Pancreas (tissue), 10 donors: ENCODE measurements at regions not wholly inside any gene's neighbourhood (a gene's known extent, or its start where the extent isn't known, plus 50 kb on each side); places are given as distances from the start of the nearest gene placed in this dataset.

Source experiments
- ATAC-seq, 4 donors: fragments of 200-7000 bp; cut with Tn5 transposase; one replicate each; pipeline versions ENCODE4 v1.8.0 to v1.9.1; 2020; ENCODE audit warnings: mild to moderate bottlenecking in 4 of 4, moderate library complexity in 4 of 4
- DNase-seq, 6 donors: peaks; one replicate each; pipeline ENCODE4 v3.0.0-alpha.2; 2020
- FAIRE-seq: peaks from 2 replicates; lab custom pipeline; 2012; peaks lifted over from hg19 to GRCh38; lab: Jason Lieb, UNC
- H3K27ac ChIP-seq, 4 donors: fragments of 200-600 bp; sonication (generic); 1 replicate in 3 of 4; 2 replicates in 1 of 4; pipeline versions ENCODE4 v1.5.0 to v1.8.0; 2020
- H3K27me3 ChIP-seq, 4 donors: fragments of 200-600 bp; one replicate each; pipeline ENCODE4 v1.8.0; 2021
- H3K36me3 ChIP-seq, 3 donors: fragments of 200-600 bp; sonication (generic) in 1 of 3; one replicate each; pipeline versions ENCODE4 v1.5.0 to v1.8.0; 2020 to 2021
- H3K4me1 ChIP-seq, 3 donors: fragments of 200-600 bp; one replicate each; pipeline ENCODE4 v1.8.0; 2021
- H3K4me3 ChIP-seq, 4 donors: fragments of 200-600 bp; sonication (generic) in 2 of 4; one replicate each; pipeline versions ENCODE4 v1.5.0 to v1.8.0; 2020 to 2021
- H3K9me3 ChIP-seq, 4 donors: fragments of 200-600 bp; one replicate each; pipeline ENCODE4 v1.8.0; 2021
- WGBS, 2 donors: extraction: QIAGEN DNeasy Blood & Tissue Kit; methylation state at CpG; one replicate each; pipeline ENCODE4 v1.1.7; 2013; 5-methylcytosine and 5-hydroxymethylcytosine counted together
- intact Hi-C, 3 donors: fragments of 100-400 bp; cut with DNase I; formaldehyde crosslinking; loops; one replicate each; pipeline versions ENCODE4 v1.11.1 to v1.14.2; 2022
- TF ChIP-seq, protein P1 (sequence below), 4 donors: fragments of 200-600 bp; sonication (generic) in 3 of 4; IDR thresholded peaks; one replicate each; pipeline versions ENCODE4 v1.5.0 to v1.8.0; 2021; ENCODE audit warnings: antibody characterized with exemption in 4 of 4
- donor health status: healthy with polysubstance abuse.
- donor health status: DM: no; HTN: no; CAD: no; lungs with moderate emphysema.
- donor health status: DM: no; HTN: no; CAD: no.
- donor health status: control.
- donor health status: control.
- donor health status: Bipolar disorder and iron deficiency.
- donor health status: DM: yes; HTN: yes; CAD: no.
- donor health status: DM: no; HTN: no; CAD: no.
- donor health status: DM: no; HTN: no; CAD: no.
- donor health status: DM: yes; HTN: yes; CAD: no.

DNA sequence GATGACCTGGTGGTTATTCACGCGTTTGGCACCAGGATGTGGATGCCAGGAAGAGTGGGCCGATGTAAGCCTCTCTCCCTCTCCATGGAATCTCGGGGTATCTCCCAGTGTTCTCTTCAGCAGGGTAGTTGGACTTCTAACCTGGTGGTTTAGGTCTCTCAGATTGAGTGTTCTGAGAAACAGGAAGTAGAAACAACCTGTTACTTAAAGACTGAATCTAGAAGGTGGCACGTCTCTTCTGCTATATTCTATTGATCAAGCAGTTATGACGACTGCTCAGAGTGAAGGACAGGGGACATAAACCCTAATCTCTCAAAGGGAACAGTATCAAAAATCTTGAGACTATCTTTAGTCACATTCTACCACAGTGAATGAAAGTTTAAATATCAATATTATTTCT, 918.7 kb upstream of the PIK3C3 start:
- WGBS, 2 donors = 59 to 74% methylated on average over 6 of the region's 6 CpGs
- no peak overlapping the region for H3K27ac ChIP-seq
- intact Hi-C loops = no loop called here
- DNase-seq (no peak), ATAC-seq (no peak), FAIRE-seq (no peak)
- no peak overlapping the region for H3K4me3 ChIP-seq
- TF ChIP-seq, protein P1, sequence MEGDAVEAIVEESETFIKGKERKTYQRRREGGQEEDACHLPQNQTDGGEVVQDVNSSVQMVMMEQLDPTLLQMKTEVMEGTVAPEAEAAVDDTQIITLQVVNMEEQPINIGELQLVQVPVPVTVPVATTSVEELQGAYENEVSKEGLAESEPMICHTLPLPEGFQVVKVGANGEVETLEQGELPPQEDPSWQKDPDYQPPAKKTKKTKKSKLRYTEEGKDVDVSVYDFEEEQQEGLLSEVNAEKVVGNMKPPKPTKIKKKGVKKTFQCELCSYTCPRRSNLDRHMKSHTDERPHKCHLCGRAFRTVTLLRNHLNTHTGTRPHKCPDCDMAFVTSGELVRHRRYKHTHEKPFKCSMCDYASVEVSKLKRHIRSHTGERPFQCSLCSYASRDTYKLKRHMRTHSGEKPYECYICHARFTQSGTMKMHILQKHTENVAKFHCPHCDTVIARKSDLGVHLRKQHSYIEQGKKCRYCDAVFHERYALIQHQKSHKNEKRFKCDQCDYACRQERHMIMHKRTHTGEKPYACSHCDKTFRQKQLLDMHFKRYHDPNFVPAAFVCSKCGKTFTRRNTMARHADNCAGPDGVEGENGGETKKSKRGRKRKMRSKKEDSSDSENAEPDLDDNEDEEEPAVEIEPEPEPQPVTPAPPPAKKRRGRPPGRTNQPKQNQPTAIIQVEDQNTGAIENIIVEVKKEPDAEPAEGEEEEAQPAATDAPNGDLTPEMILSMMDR (IDR thresholded peaks at IDR 0.05) = no peak
- no peaks in the 10 kb centered on the region for H3K9me3 ChIP-seq
- H3K27me3 ChIP-seq = no peaks in the 10 kb centered on the region
- H3K4me1 ChIP-seq = no peaks in the 10 kb centered on the region
- no peaks in the 10 kb centered on the region for H3K36me3 ChIP-seq

DNA sequence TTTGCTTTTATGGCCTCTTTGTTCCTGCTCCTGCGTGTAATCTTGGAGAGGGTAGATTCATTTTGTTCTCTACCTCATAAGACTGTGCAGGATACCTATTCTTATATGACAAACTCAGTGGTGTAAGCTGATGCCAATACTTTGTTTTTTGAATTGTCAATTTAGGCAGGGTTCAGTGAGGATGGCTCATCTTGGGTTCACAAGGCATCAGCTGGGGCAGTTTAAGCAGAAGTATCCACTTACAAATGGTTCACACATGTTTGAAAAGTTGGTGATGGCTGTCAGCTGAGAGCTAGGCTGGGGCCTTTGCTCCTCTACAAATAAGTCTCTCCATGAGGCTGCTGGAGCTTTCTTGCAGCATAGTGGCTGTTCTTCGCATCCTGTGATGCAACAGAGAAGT, 920.6 kb upstream of the PIK3C3 start:
- TF ChIP-seq, protein P1 (IDR thresholded peaks at IDR 0.05) = no peak
- 42 to 44% methylated on average over 2 of the region's 2 CpGs for WGBS, 2 donors
- no peak for FAIRE-seq

DNA sequence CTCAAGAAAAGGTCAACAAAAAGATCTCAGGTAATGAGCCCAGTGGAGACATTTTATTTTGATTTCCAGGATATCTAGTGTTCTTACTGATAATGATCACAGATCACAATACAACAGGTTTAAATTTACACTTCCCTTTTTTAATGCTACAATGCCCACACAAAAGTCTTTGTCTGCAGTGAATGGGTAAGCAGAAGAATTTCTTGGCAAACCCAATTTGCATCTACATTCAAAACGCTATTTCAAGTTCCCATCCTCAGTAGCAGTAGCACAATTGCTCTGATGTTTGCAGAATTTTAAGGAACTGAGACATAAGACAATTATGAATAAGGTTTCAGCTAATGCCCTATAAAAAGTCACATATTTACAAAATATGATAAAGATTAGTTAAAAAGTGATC, 929.4 kb upstream of the PIK3C3 start:
- Histone ChIP-seq H3K27me3 (no peaks in the 10 kb centered on the region), H3K4me3 (no peak overlapping the region), H3K4me1 (no peaks in the 10 kb centered on the region), H3K36me3 (no peaks in the 10 kb centered on the region), H3K27ac (no peak overlapping the region), H3K9me3 (no peaks in the 10 kb centered on the region)
- intact Hi-C loops = no loop called here
- 35 to 43% methylated on average over 1 of the region's 1 CpG for WGBS, 2 donors
- no peak for ATAC-seq
- no peak for FAIRE-seq
- TF ChIP-seq, protein P1 (IDR thresholded peaks at IDR 0.05) = no peak
- no peak for DNase-seq

More for the DNA sequence above, 920.6 kb upstream of the PIK3C3 start:
- intact Hi-C loops = no loop called here
- no peaks in the 10 kb centered on the region for H3K27me3 ChIP-seq
- no peak overlapping the region for H3K27ac ChIP-seq
- H3K36me3 ChIP-seq = no peaks in the 10 kb centered on the region
- H3K9me3 ChIP-seq = no peaks in the 10 kb centered on the region
- no peak overlapping the region for H3K4me3 ChIP-seq
- no peaks in the 10 kb centered on the region for H3K4me1 ChIP-seq
- ATAC-seq (no peak), DNase-seq (no peak)

DNA sequence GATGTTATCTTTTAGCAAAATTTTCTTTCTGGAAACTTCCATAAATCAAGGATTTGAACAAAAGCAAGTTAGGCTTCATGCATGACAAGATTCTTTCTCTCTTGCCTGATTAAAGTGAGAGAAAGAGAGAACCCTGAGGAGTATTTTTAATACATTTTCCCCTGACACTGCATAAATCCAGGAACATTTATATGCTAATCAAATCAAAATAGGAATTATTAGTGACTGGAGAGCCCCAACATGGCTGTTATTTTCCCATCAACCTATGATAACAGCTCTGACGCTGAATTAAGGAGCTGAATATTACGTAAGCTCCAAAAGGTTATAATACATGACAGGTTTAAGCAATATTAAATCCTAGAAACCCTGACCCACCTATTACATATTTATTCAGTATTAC, 930.2 kb upstream of the PIK3C3 start:
- no peaks in the 10 kb centered on the region for H3K9me3 ChIP-seq
- no peak for ATAC-seq
- no peak overlapping the region for H3K4me3 ChIP-seq
- H3K36me3 ChIP-seq = no peaks in the 10 kb centered on the region
- TF ChIP-seq, protein P1 (IDR thresholded peaks at IDR 0.05) = no peak
- no peak for DNase-seq
- no peaks in the 10 kb centered on the region for H3K4me1 ChIP-seq
- 72 to 76% methylated on average over 2 of the region's 2 CpGs for WGBS, 2 donors
- H3K27ac ChIP-seq = no peak overlapping the region
- no peak for FAIRE-seq
- H3K27me3 ChIP-seq = no peaks in the 10 kb centered on the region
- intact Hi-C loops = no loop called here

DNA sequence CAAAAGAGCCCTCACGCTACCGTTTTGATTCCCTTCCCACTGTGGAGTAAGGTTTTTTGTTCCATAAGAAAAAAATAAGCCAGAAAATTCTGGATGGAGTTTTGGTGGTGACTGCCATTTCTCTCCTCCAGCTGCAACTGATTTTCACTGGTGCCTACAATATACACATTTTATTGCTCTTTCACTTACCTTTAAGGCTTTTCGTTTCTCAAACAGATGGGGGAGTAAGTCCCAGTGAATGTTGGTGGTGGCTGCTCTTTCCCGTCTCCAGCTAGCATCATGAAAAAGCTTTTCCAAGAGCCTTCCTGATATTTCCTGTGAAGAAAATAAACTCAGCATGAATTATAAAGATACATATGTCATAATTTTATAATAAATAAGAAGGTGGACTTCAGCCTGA, 932.5 kb upstream of the PIK3C3 start:
- no peak for FAIRE-seq
- Histone ChIP-seq H3K4me1 (no peaks in the 10 kb centered on the region), H3K27me3 (no peaks in the 10 kb centered on the region), H3K9me3 (no peaks in the 10 kb centered on the region), H3K36me3 (no peaks in the 10 kb centered on the region), H3K27ac (no peak overlapping the region), H3K4me3 (no peak overlapping the region)
- 34 to 54% methylated on average over 4 of the region's 4 CpGs for WGBS, 2 donors
- no peak for DNase-seq
- TF ChIP-seq, protein P1 (IDR thresholded peaks at IDR 0.05) = no peak
- intact Hi-C loops = no loop called here
- no peak for ATAC-seq
